ENCODE measurements at regions not wholly inside any gene's neighbourhood (a gene's known extent, or its start where the extent isn't known, plus 50 kb on each side); places are given as distances from the start of the nearest gene placed in this dataset.

DNA sequence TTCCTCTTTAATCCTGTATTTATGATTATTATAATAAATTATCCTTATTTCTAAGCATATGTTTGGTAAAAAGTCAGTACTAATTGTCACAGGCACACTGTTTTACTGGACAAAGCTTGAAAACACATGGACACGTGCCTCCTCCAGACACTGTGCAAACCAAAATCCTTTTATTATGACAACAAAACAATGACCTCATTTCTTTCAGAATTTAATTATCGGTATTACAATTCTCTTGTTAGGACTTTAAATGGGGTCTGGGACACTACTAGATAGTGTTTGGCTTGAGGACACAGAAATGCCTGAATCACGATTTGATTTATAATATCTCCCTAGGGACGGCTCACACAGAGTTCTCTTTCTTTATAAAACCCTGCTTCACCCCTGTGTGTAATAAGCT, 107.3 kb upstream of the IGSF10 start:
- intact Hi-C loops (cut with DNase I), result no loop called here
- no peaks in the 10 kb centered on the region for H3K9me3 ChIP-seq
- no peaks in the 10 kb centered on the region for H3K27me3 ChIP-seq
- H3K4me3 ChIP-seq, result no peak overlapping the region
- H3K36me3 ChIP-seq, result no peaks in the 10 kb centered on the region
- ATAC-seq (no peak), DNase-seq (no peak)
- TF ChIP-seq, protein P1, sequence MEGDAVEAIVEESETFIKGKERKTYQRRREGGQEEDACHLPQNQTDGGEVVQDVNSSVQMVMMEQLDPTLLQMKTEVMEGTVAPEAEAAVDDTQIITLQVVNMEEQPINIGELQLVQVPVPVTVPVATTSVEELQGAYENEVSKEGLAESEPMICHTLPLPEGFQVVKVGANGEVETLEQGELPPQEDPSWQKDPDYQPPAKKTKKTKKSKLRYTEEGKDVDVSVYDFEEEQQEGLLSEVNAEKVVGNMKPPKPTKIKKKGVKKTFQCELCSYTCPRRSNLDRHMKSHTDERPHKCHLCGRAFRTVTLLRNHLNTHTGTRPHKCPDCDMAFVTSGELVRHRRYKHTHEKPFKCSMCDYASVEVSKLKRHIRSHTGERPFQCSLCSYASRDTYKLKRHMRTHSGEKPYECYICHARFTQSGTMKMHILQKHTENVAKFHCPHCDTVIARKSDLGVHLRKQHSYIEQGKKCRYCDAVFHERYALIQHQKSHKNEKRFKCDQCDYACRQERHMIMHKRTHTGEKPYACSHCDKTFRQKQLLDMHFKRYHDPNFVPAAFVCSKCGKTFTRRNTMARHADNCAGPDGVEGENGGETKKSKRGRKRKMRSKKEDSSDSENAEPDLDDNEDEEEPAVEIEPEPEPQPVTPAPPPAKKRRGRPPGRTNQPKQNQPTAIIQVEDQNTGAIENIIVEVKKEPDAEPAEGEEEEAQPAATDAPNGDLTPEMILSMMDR (IDR thresholded peaks at IDR 0.05), result no peak
- H3K27ac ChIP-seq, result no peak overlapping the region
- no peaks in the 10 kb centered on the region for H3K4me1 ChIP-seq

DNA sequence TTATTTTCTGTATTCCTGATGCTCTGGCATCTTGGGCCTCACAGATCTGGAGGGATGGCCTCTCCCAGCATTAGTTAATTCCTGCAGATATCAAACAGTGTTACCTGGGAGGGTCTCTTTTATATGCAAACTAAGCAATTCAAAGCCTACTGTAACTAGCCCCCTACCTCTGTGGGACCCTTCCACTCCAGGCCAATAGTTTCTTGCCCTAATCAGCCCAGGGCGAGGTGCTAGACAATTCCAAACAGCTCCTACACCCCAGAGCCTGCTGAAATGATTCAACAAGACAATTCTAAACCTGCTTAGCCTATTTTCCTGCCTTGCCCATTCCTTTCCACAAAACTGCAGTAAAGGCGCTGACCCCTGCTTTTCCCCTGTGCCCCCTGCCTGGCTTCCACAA, 106.6 kb upstream of the IGSF10 start:
- H3K36me3 ChIP-seq, result no peaks in the 10 kb centered on the region
- H3K27ac ChIP-seq, result no peak overlapping the region
- no peaks in the 10 kb centered on the region for H3K27me3 ChIP-seq
- TF ChIP-seq, protein P1 (IDR thresholded peaks at IDR 0.05), result no peak
- H3K9me3 ChIP-seq, result no peaks in the 10 kb centered on the region
- intact Hi-C loops (cut with DNase I), result no loop called here
- no peak overlapping the region for H3K4me3 ChIP-seq
- no peak for ATAC-seq
- no peak for DNase-seq
- H3K4me1 ChIP-seq, result no peaks in the 10 kb centered on the region

DNA sequence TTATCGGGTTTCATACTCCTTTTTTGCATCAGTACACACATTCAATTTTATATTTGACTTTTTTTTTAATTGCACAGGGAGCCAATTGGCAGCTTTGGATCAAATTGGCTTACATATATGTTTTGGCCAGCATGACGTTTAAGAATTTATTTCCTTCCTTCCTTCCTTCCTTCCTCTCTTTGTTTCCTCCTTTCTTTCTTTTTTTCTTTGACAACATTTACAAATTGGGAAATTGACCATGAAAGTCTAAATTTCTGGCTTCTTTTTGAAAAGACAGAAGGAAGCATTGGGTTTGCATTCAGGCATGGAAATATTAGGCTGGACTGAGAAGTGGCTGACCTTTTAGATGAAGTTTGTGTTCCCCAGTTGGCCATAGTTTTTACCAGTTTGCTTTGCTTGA, 103.4 kb upstream of the IGSF10 start:
- Histone ChIP-seq H3K9me3 (no peaks in the 10 kb centered on the region), H3K36me3 (no peaks in the 10 kb centered on the region), H3K27ac (no peak overlapping the region), H3K27me3 (no peaks in the 10 kb centered on the region), H3K4me3 (no peak overlapping the region), H3K4me1 (peaks cover 24% of the 10 kb centered on the region)
- ATAC-seq (no peak), DNase-seq (no peak)
- intact Hi-C loops (cut with DNase I), result no loop called here
- TF ChIP-seq, protein P1 (IDR thresholded peaks at IDR 0.05), result no peak

DNA sequence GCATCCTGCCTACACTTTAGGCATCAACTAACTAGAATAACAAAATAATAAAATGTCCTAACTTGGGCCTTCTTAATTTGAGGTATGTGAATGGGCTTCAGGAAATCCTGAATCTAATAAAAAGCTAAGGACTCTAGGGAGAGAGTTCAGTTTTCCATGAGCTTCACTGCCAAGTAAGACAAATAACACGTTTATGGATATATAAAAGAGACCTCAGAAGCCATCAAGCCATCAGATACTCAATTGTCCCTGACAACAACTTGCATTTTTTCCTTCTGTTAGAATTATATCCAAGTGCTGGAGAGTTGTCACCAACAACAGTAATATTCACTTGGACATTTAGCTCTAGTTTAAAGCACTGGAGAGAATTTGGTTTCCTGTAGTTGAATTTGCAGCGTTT, 102.4 kb upstream of the IGSF10 start:
- TF ChIP-seq, protein P1 (IDR thresholded peaks at IDR 0.05), result no peak
- DNase-seq, result no peak
- H3K4me3 ChIP-seq, result no peak overlapping the region
- no peaks in the 10 kb centered on the region for H3K36me3 ChIP-seq
- ATAC-seq, result no peak
- no peak overlapping the region for H3K27ac ChIP-seq
- H3K4me1 ChIP-seq, result peaks cover 24% of the 10 kb centered on the region
- H3K9me3 ChIP-seq, result no peaks in the 10 kb centered on the region
- intact Hi-C loops (cut with DNase I), result no loop called here
- no peaks in the 10 kb centered on the region for H3K27me3 ChIP-seq

DNA sequence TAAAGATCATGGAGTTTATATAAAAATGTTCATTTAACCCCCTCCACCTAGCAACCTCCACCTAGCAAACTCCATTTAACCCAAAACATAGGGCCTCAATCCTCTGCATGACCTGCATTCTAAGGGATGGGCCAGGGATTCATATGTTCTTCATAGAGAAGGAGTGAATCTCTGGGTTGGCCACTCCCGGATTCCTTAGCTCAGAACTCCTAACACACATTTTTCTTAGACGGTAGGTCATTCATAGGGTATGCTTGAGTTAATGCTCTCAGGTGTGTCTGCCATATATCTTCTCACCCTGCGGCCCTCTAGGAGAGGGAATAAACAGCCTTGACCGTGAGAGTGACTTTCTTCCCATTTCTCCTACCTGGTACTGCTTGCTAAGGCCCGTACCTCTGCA, 102.0 kb upstream of the IGSF10 start:
- Histone ChIP-seq H3K27ac (no peak overlapping the region), H3K9me3 (no peaks in the 10 kb centered on the region), H3K4me1 (peaks cover 24% of the 10 kb centered on the region), H3K4me3 (no peak overlapping the region), H3K36me3 (no peaks in the 10 kb centered on the region), H3K27me3 (no peaks in the 10 kb centered on the region)
- ATAC-seq (no peak), DNase-seq (no peak)
- intact Hi-C loops (cut with DNase I), result no loop called here
- TF ChIP-seq, protein P1 (IDR thresholded peaks at IDR 0.05), result no peak

DNA sequence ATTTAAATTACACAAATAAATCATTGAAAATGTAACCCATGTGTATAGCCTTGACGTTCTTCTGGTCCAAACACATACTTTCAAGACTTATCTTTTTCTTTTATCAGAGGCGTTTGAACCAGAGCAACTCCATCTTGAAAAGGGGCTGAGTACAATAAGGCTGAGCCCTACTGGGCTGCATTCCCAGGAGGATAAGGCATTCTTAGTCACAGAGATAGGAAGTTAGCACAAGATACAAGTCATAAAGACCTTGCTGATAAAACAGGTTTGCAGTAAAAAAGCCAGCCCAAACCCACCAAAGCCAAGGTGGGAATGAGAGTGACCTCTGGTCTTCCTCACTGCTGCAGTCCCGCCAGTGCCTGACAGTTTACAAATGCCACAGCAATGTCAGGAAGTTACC, 101.0 kb upstream of the IGSF10 start:
- no peak overlapping the region for H3K27ac ChIP-seq
- intact Hi-C loops (cut with DNase I), result no loop called here
- TF ChIP-seq, protein P1 (IDR thresholded peaks at IDR 0.05), result no peak
- no peaks in the 10 kb centered on the region for H3K36me3 ChIP-seq
- no peaks in the 10 kb centered on the region for H3K9me3 ChIP-seq
- H3K27me3 ChIP-seq, result no peaks in the 10 kb centered on the region
- H3K4me1 ChIP-seq, result peaks cover 24% of the 10 kb centered on the region
- ATAC-seq (no peak), DNase-seq (no peak)
- H3K4me3 ChIP-seq, result no peak overlapping the region

All from upper lobe of right lung (tissue), 1 donor.